OCI-LY3 (cell line): ENCODE measurements at regions not wholly inside any gene's neighbourhood (a gene's known extent, or its start where the extent isn't known, plus 50 kb on each side); places are given as distances from the start of the nearest gene placed in this dataset.
"Not testable (repeated sequence)": the region's sequence is repeated elsewhere in the genome, so short reads cannot be mapped to it uniquely, and the experiment has no call there.

Experiments
- H2AFZ ChIP-seq: fragments of 200-600, 300-600 bp; shearing (Covaris generic); 2 replicates; pipeline ENCODE4 v1.6.0; 2014; ENCODE audit warnings: antibody characterized with exemption, low read depth, low read length
- H3K27ac ChIP-seq: fragments of 200-600, 300-600 bp; sonication (generic); 2 replicates; pipeline ENCODE4 v1.5.1; 2014; ENCODE audit warnings: mild to moderate bottlenecking, low read length, moderate library complexity, mixed read lengths
- H3K27me3 ChIP-seq: fragments of 200-600, 300-600 bp; sonication (generic); 2 replicates; pipeline ENCODE4 v1.6.1; 2014; ENCODE audit warnings: low read depth, low read length, mixed read lengths
- H3K36me3 ChIP-seq: fragments of 200-600, 300-600 bp; sonication (generic); replicated peaks from 2 replicates; pipeline ENCODE3; 2014; ENCODE audit warnings: low read depth, low read length, mixed read lengths
- H3K4me1 ChIP-seq: fragments of 300-600, 200-600 bp; sonication (generic); 2 replicates; pipeline ENCODE4 v1.6.1; 2014; ENCODE audit warnings: low read length, mixed read lengths
- H3K4me2 ChIP-seq: fragments of 200-600, 300-600 bp; sonication (generic); 2 replicates; pipeline ENCODE4 v1.6.1; 2014; ENCODE audit warnings: low read length, mixed read lengths
- H3K4me3 ChIP-seq: fragments of 300-600, 200-600 bp; sonication (generic); 2 replicates; pipeline ENCODE4 v1.5.1; 2014; ENCODE audit warnings: antibody characterized with exemption, mild to moderate bottlenecking, low read length, moderate library complexity
- H3K79me2 ChIP-seq: fragments of 300-600, 200-600 bp; shearing (Covaris generic); 2 replicates; pipeline ENCODE4 v1.6.1; 2014; ENCODE audit warnings: mild to moderate bottlenecking, low read length, mixed read lengths
- H3K9ac ChIP-seq: fragments of 300-600, 200-600 bp; shearing (Covaris generic); 2 replicates; pipeline ENCODE4 v1.6.0; 2014; ENCODE audit warnings: mild to moderate bottlenecking, low read length, moderate library complexity
- H3K9me3 ChIP-seq: fragments of 200-600, 300-600 bp; shearing (Covaris generic); 2 replicates; pipeline ENCODE4 v1.6.1; 2014; ENCODE audit warnings: low read length, mixed read lengths; ENCODE audit not compliant: insufficient read depth
- H4K20me1 ChIP-seq: fragments of 200-600, 300-600 bp; sonication (generic); 2 replicates; pipeline ENCODE4 v1.6.1; 2016; ENCODE audit warnings: low read length, mixed read lengths; ENCODE audit not compliant: insufficient read depth
- CTCF ChIP-seq: fragments of 200-600, 300-600 bp; sonication (generic); IDR thresholded peaks from 2 replicates; pipeline ENCODE4 v1.5.1; 2014; ENCODE audit warnings: antibody characterized with exemption, low read length, low read depth
- EZH2phosphoT487 ChIP-seq: fragments of 200-600 bp; shearing (Covaris generic); IDR thresholded peaks from 2 replicates; pipeline ENCODE4 v1.6.1; 2018; ENCODE audit warnings: antibody characterized with exemption, mixed run types, low read depth

DNA sequence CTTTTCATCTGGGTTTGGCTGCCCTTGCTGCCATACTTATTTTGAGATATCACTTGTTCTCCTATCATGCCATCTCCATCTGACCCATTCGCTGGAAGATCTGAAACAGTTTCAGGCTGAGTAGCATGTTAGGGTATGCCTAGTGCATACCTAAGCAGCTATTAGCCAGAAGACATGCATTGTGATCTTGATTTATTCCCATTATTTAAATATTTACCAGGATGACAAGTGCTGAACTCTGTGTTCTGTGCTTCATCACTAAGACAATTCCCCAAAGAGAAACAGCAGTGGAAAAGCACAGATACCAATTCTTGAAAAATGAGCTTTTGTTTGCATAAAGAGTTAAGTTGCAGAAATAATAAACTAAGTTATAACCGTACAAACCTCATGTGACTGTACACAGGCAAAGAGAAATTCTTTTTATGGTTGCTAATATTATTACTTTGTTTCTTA, 271.0 kb upstream of the ARSJ start:
- H3K36me3 ChIP-seq: no peaks in the 10 kb centered on the region
- H3K27ac ChIP-seq: no peak overlapping the region
- no peaks in the 10 kb centered on the region for H4K20me1 ChIP-seq
- H3K4me1 ChIP-seq: no peaks in the 10 kb centered on the region
- TF ChIP-seq EZH2phosphoT487 (no peak), CTCF (no peak)
- H2AFZ ChIP-seq: no peak overlapping the region
- no peaks in the 10 kb centered on the region for H3K79me2 ChIP-seq
- no peak overlapping the region for H3K4me2 ChIP-seq
- no peak overlapping the region for H3K9ac ChIP-seq
- H3K4me3 ChIP-seq: no peak overlapping the region
- H3K27me3 ChIP-seq: no peaks in the 10 kb centered on the region
- H3K9me3 ChIP-seq: no peaks in the 10 kb centered on the region

DNA sequence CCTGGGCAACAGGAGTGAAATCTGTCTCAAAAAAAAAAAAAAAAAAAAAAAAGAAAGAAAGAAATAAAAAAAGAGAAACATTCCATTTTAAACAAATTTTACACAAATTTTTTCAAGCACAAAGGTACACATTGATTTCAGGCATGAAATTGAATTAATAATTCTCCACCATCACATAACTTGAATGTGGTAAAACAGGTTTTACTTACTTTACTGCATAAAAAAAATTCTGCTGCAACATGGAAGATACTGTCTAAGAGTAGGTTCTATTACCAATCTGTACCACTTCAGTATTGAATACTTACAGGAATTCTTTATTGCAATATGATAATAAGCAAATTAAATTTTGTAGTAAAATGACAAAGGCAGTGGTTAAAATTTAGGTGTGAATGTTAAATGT, 271.6 kb upstream of the ARSJ start:
- Histone ChIP-seq H3K9ac (no peak overlapping the region), H4K20me1 (no peaks in the 10 kb centered on the region), H3K36me3 (no peaks in the 10 kb centered on the region), H3K9me3 (no peaks in the 10 kb centered on the region), H3K27me3 (no peaks in the 10 kb centered on the region), H3K4me1 (no peaks in the 10 kb centered on the region), H3K27ac (no peak overlapping the region), H2AFZ (no peak overlapping the region), H3K79me2 (no peaks in the 10 kb centered on the region), H3K4me2 (no peak overlapping the region), H3K4me3 (no peak overlapping the region)
- no peak for TF ChIP-seq CTCF
- no peak for TF ChIP-seq EZH2phosphoT487

GRCh38 chr4:114252499-114252898, 273.1 kb upstream of the ARSJ start:
- no peak overlapping the region for H3K4me3 ChIP-seq
- no peaks in the 10 kb centered on the region for H3K9me3 ChIP-seq
- no peak overlapping the region for H3K9ac ChIP-seq
- no peaks in the 10 kb centered on the region for H3K79me2 ChIP-seq
- H2AFZ ChIP-seq: no peak overlapping the region
- no peaks in the 10 kb centered on the region for H3K27me3 ChIP-seq
- TF ChIP-seq CTCF (no peak), EZH2phosphoT487 (no peak)
- no peaks in the 10 kb centered on the region for H4K20me1 ChIP-seq
- H3K27ac ChIP-seq: no peak overlapping the region
- no peaks in the 10 kb centered on the region for H3K4me1 ChIP-seq
- no peaks in the 10 kb centered on the region for H3K36me3 ChIP-seq
- no peak overlapping the region for H3K4me2 ChIP-seq

DNA sequence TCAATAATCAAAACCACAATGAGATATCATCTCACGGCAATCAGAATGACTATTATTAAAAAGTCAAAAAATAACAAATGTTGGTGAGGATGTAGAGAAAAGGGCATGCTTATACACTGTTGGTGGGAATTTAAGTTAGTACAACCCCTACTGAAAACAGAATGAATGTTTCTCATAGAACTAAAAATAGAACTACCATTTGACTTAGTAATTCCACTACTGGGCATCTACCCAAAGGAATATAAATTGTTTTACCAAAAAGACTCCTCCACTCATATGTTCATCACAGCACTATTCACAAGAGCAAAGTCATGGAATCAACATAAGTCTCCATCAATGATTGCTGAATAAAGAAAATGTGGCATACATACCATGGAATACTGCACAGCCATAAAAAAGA, 278.1 kb upstream of the ARSJ start:
- Histone ChIP-seq H3K79me2 (no peaks in the 10 kb centered on the region), H3K4me2 (no peak overlapping the region), H3K9ac (no peak overlapping the region), H3K27me3 (no peaks in the 10 kb centered on the region), H2AFZ (no peak overlapping the region), H3K27ac (no peak overlapping the region), H3K4me1 (no peaks in the 10 kb centered on the region), H3K4me3 (no peak overlapping the region), H3K9me3 (no peaks in the 10 kb centered on the region), H4K20me1 (no peaks in the 10 kb centered on the region), H3K36me3 (no peaks in the 10 kb centered on the region)
- TF ChIP-seq CTCF (no peak), EZH2phosphoT487 (no peak)

DNA sequence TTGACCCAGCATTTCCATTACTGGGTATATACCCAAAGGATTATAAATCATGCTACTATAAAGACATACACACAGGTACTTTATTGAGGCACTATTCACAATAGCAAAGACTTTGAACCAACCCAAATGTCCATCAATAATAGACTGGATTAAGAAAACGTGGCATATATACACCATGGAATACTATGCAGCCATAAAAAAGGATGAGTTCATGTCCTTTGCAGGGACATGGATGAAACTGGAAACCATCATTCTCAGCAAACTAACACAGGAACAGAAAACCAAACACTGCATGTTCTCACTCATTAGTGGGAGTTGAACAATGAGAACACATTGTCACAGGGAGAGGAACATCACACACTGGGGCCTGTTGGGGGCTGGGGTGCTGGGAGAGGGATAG, 283.0 kb upstream of the ARSJ start:
- H2AFZ ChIP-seq, H3K4me3 ChIP-seq, H4K20me1 ChIP-seq, H3K4me1 ChIP-seq, H3K36me3 ChIP-seq, H3K4me2 ChIP-seq, H3K9ac ChIP-seq, H3K27ac ChIP-seq, H3K27me3 ChIP-seq, H3K79me2 ChIP-seq, H3K9me3 ChIP-seq: not testable (repeated sequence)
